ENCODE measurements at regions not wholly inside any gene's neighbourhood (a gene's known extent, or its start where the extent isn't known, plus 50 kb on each side); places are given as distances from the start of the nearest gene placed in this dataset.

GRCh38 chr5:2920312-2920711 lies 168.8 kb upstream of the IRX2 start:
- TF ChIP-seq MAFK (IDR thresholded peaks at IDR 0.05; ENCODE audit: partially characterized antibody) (peak; percentile 28), POLR2A (IDR thresholded peaks at IDR 0.05; ENCODE audit: low read length) (no peak), MYC (IDR thresholded peaks at IDR 0.05; ENCODE audit: borderline replicate concordance, low read length) (no peak), RFX5 (IDR thresholded peaks at IDR 0.05) (no peak), BHLHE40 (IDR thresholded peaks at IDR 0.05; ENCODE audit: low read depth, low read length) (no peak), REST (IDR thresholded peaks at IDR 0.05) (no peak), ZSCAN20 (CRISPR knock-in tag; IDR thresholded peaks at IDR 0.05) (no peak), HEYL (CRISPR knock-in tag; IDR thresholded peaks at IDR 0.05) (no peak), KDM5A (IDR thresholded peaks at IDR 0.05) (no peak), EHMT2 (IDR thresholded peaks at IDR 0.05; ENCODE audit: low read depth) (no peak)
- TF ChIP-seq, protein P1, sequence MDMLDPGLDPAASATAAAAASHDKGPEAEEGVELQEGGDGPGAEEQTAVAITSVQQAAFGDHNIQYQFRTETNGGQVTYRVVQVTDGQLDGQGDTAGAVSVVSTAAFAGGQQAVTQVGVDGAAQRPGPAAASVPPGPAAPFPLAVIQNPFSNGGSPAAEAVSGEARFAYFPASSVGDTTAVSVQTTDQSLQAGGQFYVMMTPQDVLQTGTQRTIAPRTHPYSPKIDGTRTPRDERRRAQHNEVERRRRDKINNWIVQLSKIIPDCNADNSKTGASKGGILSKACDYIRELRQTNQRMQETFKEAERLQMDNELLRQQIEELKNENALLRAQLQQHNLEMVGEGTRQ (IDR thresholded peaks at IDR 0.05): no peak
- TF ChIP-seq, protein P2, sequence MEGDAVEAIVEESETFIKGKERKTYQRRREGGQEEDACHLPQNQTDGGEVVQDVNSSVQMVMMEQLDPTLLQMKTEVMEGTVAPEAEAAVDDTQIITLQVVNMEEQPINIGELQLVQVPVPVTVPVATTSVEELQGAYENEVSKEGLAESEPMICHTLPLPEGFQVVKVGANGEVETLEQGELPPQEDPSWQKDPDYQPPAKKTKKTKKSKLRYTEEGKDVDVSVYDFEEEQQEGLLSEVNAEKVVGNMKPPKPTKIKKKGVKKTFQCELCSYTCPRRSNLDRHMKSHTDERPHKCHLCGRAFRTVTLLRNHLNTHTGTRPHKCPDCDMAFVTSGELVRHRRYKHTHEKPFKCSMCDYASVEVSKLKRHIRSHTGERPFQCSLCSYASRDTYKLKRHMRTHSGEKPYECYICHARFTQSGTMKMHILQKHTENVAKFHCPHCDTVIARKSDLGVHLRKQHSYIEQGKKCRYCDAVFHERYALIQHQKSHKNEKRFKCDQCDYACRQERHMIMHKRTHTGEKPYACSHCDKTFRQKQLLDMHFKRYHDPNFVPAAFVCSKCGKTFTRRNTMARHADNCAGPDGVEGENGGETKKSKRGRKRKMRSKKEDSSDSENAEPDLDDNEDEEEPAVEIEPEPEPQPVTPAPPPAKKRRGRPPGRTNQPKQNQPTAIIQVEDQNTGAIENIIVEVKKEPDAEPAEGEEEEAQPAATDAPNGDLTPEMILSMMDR (IDR thresholded peaks at IDR 0.05): no peak

Data from A549 (cell line).